Vagina (tissue), 2 donors: ENCODE measurements at regions not wholly inside any gene's neighbourhood (a gene's known extent, or its start where the extent isn't known, plus 50 kb on each side); places are given as distances from the start of the nearest gene placed in this dataset.
A peak's percentile ranks its signal among the peaks of the same experiment; 100 is the strongest.
"Not testable (repeated sequence)": the region's sequence is repeated elsewhere in the genome, so short reads cannot be mapped to it uniquely, and the experiment has no call there.

Experiments
- CTCF ChIP-seq, 3 experiments: fragments of 450-650 bp in 2 of 3; fragments of 200-600 bp in 1 of 3; sonication (generic) in 1 of 3; IDR thresholded peaks; one replicate each; pipeline ENCODE4 v1.5.1; 2017 to 2019; ENCODE audit warnings: antibody characterized with exemption in 3 of 3, mild to moderate bottlenecking in 2 of 3, moderate library complexity in 2 of 3
- POLR2A ChIP-seq, 2 donors: fragments of 450-650 bp; IDR thresholded peaks; one replicate each; pipeline ENCODE4 v1.6.1; 2017; ENCODE audit warnings: antibody characterized with exemption in 2 of 2, mild to moderate bottlenecking in 2 of 2, moderate library complexity in 2 of 2
- POLR2AphosphoS5 ChIP-seq, 2 donors: sonication (generic); formaldehyde crosslinking; IDR thresholded peaks; one replicate each; pipeline ENCODE4 v1.9.0; 2017; ENCODE audit warnings: antibody characterized with exemption in 2 of 2, mild to moderate bottlenecking in 2 of 2, low read depth in 1 of 2; ENCODE audit not compliant: insufficient read depth in 1 of 2

- peak; percentile 15 to 82 (median 35) for TF ChIP-seq CTCF (IDR thresholded peaks at IDR 0.05)
- not testable (repeated sequence) for TF ChIP-seq POLR2A (IDR thresholded peaks at IDR 0.05); POLR2AphosphoS5 (IDR thresholded peaks at IDR 0.05; ENCODE audit: insufficient read depth in 1 of 2, low read depth in 1 of 2)
These were observed 83.9 kb upstream of the FRG2C start for GRCh38 chr3:75579981-75580782.
